SU-DHL-6 (cell line): ENCODE measurements at regions not wholly inside any gene's neighbourhood (a gene's known extent, or its start where the extent isn't known, plus 50 kb on each side); places are given as distances from the start of the nearest gene placed in this dataset.
"Not testable (repeated sequence)": the region's sequence is repeated elsewhere in the genome, so short reads cannot be mapped to it uniquely, and the experiment has no call there.

Source experiments
- H2AFZ ChIP-seq: fragments of 200-600 bp; sonication (generic); 2 replicates; pipeline ENCODE4 v1.6.1; 2014; ENCODE audit warnings: low read depth, mild to moderate bottlenecking, moderate library complexity, mixed read lengths, antibody characterized with exemption, low read length; ENCODE audit not compliant: severe bottlenecking
- H3F3A ChIP-seq: fragments of 200-600 bp; shearing (Covaris generic); 2 replicates; pipeline ENCODE4 v1.6.0; 2016; ENCODE audit warnings: antibody characterized with exemption, mild to moderate bottlenecking; ENCODE audit not compliant: insufficient read depth
- H3K27ac ChIP-seq: fragments of 200-600 bp; sonication (generic); 2 replicates; pipeline ENCODE4 v1.5.1; 2016; ENCODE audit warnings: low read depth, mild to moderate bottlenecking, low read length, moderate library complexity, mixed read lengths
- H3K27me3 ChIP-seq: fragments of 200-600 bp; sonication (generic), shearing (Covaris generic); 2 replicates; pipeline ENCODE4 v1.6.0; 2014; ENCODE audit warnings: mild to moderate bottlenecking, low read length
- H3K36me3 ChIP-seq: fragments of 200-600 bp; sonication (generic); 2 replicates; pipeline ENCODE4 v1.6.1; 2014; ENCODE audit warnings: mild to moderate bottlenecking, low read length, mixed read lengths
- H3K4me2 ChIP-seq: fragments of 300-600, 200-600 bp; shearing (Covaris generic), sonication (generic); 2 replicates; pipeline ENCODE4 v1.6.0; 2014; ENCODE audit warnings: low read length, low read depth, mild to moderate bottlenecking; ENCODE audit not compliant: poor library complexity, severe bottlenecking
- H3K4me3 ChIP-seq: fragments of 200-600 bp; sonication (generic); 2 replicates; pipeline ENCODE4 v1.5.1; 2014; ENCODE audit warnings: antibody characterized with exemption, low read length, mild to moderate bottlenecking, mixed read lengths; ENCODE audit not compliant: insufficient read depth, poor library complexity, severe bottlenecking
- H3K79me2 ChIP-seq: fragments of 200-600 bp; sonication (generic); 2 replicates; pipeline ENCODE4 v1.6.1; 2014; ENCODE audit warnings: mild to moderate bottlenecking, low read length, moderate library complexity; ENCODE audit not compliant: insufficient read depth
- H3K9ac ChIP-seq: fragments of 200-600 bp; sonication (generic); 2 replicates; pipeline ENCODE4 v1.7.0; 2014; ENCODE audit warnings: mild to moderate bottlenecking, low read length
- H3K9me2 ChIP-seq: fragments of 200-600 bp; sonication (generic); replicated peaks from 2 replicates; pipeline ENCODE4 v1.6.1; 2014; ENCODE audit warnings: low read length; ENCODE audit not compliant: insufficient read depth
- H3K9me3 ChIP-seq: fragments of 200-600 bp; sonication (generic); 2 replicates; pipeline ENCODE4 v1.6.1; 2014; ENCODE audit warnings: low read length, mixed read lengths; ENCODE audit not compliant: insufficient read depth
- H4K20me1 ChIP-seq: fragments of 200-600 bp; sonication (generic); 2 replicates; pipeline ENCODE4 v1.6.1; 2014; ENCODE audit warnings: low read depth, mild to moderate bottlenecking, antibody characterized with exemption, low read length, moderate library complexity, mixed read lengths
- EZH2phosphoT487 ChIP-seq: fragments of 200-600 bp; sonication (generic), shearing (Covaris generic); conservative IDR thresholded peaks from 2 replicates; pipeline ENCODE4 v1.6.1; 2018; ENCODE audit warnings: mild to moderate bottlenecking, antibody characterized with exemption, low read length, moderate library complexity, mixed read lengths
- TF ChIP-seq, protein P1 (sequence below): fragments of 200-600 bp; sonication (generic); IDR thresholded peaks from one replicate; pipeline ENCODE4 v1.5.1; 2017; ENCODE audit warnings: antibody characterized with exemption, mild to moderate bottlenecking, low read length, moderate library complexity; ENCODE audit not compliant: insufficient read depth, poor library complexity, severe bottlenecking

DNA sequence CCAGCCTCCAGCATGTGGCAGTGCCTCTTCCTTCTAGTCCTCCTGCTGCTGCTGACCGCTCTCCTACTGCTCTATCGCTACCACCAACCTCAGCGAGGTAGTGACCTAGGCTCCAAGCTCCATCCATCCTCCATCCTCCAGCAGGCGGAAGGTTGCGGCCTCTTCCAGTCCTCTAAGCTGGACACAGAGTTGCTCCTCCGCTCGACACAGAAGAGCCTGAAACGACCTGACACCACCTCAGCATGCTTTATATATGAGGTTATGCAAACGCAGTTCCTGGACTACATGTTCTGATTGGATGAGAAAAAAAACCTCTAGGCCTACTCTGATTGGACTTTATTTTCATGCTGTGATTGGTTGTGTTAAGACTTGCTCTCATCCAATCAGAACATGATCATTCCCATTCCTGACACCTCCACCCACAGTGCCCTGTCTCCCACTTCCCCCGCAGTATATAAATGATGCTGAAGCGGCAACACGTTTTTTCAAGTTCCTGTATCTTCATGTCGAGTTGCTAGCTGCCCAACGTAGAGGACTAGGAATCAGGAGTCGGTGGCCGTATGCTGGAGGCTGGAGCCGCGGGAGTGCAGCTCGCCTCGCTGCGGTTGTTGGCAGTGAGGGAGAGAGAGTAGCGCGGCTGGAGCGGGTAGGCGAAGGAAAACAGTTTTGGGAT, 398.1 kb downstream of the KCNJ18 start:
- H3K9me2 ChIP-seq, result no peaks in the 10 kb centered on the region
- no peaks in the 10 kb centered on the region for H3K27me3 ChIP-seq
- H2AFZ ChIP-seq, result no peak overlapping the region
- no peaks in the 10 kb centered on the region for H3K79me2 ChIP-seq
- no peak overlapping the region for H3K9ac ChIP-seq
- no peaks in the 10 kb centered on the region for H3F3A ChIP-seq
- no peaks in the 10 kb centered on the region for H3K9me3 ChIP-seq
- H3K4me2 ChIP-seq, result no peak overlapping the region
- no peaks in the 10 kb centered on the region for H4K20me1 ChIP-seq
- H3K4me3 ChIP-seq, result no peak overlapping the region
- TF ChIP-seq, protein P1, sequence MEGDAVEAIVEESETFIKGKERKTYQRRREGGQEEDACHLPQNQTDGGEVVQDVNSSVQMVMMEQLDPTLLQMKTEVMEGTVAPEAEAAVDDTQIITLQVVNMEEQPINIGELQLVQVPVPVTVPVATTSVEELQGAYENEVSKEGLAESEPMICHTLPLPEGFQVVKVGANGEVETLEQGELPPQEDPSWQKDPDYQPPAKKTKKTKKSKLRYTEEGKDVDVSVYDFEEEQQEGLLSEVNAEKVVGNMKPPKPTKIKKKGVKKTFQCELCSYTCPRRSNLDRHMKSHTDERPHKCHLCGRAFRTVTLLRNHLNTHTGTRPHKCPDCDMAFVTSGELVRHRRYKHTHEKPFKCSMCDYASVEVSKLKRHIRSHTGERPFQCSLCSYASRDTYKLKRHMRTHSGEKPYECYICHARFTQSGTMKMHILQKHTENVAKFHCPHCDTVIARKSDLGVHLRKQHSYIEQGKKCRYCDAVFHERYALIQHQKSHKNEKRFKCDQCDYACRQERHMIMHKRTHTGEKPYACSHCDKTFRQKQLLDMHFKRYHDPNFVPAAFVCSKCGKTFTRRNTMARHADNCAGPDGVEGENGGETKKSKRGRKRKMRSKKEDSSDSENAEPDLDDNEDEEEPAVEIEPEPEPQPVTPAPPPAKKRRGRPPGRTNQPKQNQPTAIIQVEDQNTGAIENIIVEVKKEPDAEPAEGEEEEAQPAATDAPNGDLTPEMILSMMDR, result no peak
- TF ChIP-seq EZH2phosphoT487, result no peak
- no peaks in the 10 kb centered on the region for H3K36me3 ChIP-seq
- no peak overlapping the region for H3K27ac ChIP-seq

DNA sequence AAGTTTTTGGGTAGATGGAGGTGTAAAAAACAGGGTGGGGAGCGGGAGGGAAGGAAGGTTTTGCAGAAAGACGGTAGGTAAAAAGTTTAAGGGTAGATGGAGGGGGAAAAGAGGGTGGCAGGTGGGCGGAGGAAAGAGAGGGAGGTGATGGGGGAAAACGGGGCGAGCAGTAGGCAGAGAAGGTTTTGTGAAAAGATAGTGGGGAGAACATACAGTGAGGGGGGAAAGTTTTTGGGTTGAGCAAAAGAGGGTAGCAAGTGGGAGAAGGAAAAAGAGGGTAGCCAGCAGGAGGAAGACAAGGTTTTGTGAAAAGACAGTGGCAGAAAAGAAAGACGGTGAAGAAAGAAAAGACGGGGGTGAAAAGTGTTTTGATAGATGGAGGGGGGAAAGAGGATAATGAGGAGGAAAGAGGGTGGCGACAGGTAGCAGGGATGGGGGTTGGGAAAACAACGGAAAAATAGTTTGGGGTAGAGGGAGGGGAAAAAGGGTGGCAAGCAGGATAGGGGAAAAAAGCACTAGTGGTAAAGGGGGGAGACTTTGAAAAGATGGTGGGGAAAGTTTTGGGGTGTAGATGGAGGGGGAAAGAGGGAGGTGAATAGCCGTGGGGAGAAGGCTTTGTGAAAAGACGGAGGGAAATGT, 398.8 kb downstream of the KCNJ18 start:
- not testable (repeated sequence) for H3K36me3 ChIP-seq, H3K27ac ChIP-seq, H3K79me2 ChIP-seq, H3K4me2 ChIP-seq, H3K9me2 ChIP-seq, H3K27me3 ChIP-seq, H3K9ac ChIP-seq, H3K9me3 ChIP-seq, H4K20me1 ChIP-seq, H2AFZ ChIP-seq, H3K4me3 ChIP-seq, H3F3A ChIP-seq

DNA sequence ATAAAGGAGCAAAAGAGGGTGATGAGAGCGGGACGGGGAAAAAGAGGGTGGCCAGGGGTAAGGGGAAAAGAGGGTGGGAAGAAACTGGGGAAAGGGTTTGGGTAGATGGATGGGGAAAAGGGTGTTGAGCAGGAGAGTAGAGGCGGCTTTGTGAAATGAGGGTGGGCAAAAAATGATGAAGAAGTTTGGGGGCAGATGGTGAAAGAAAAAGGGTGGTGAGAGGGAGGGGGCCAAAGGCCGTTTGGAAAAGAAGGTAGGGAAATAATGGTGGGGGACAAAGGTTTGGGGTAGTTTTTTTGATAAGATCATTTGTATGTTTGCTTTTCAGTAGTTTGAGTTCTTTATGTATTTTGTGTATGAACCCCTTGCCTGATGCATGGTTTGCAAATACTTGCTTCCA, 399.5 kb downstream of the KCNJ18 start:
- H3K9me2 ChIP-seq, H3K4me3 ChIP-seq, H2AFZ ChIP-seq, H3K4me2 ChIP-seq, H3K36me3 ChIP-seq, H3K9ac ChIP-seq, H4K20me1 ChIP-seq, H3K9me3 ChIP-seq, H3K27ac ChIP-seq, H3K27me3 ChIP-seq, H3K79me2 ChIP-seq, H3F3A ChIP-seq: not testable (repeated sequence)

DNA sequence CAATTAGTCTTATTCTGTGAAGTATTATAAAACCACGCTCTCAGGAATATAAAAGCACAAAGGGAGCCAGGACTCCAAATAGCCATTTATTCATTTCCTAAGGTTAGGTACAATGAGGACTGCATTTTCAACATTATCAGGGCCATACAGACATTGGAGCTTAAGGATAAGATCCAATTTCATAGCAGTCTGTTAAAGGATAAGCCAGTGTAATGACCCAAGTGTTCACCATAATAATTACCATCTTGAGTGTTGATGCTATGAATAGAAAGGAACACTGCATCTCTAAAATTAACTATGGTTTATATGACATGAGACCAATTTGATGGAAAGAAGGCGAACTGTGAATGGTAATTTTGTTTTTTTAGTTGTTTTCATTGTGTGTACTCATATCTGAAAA, 403.1 kb downstream of the KCNJ18 start:
- not testable (repeated sequence) for H3K9me3 ChIP-seq, H3K4me2 ChIP-seq, H3K9me2 ChIP-seq, H4K20me1 ChIP-seq, H3K27me3 ChIP-seq, H3K27ac ChIP-seq, H3K4me3 ChIP-seq, H3K79me2 ChIP-seq, H3K9ac ChIP-seq, H2AFZ ChIP-seq, H3F3A ChIP-seq, H3K36me3 ChIP-seq

DNA sequence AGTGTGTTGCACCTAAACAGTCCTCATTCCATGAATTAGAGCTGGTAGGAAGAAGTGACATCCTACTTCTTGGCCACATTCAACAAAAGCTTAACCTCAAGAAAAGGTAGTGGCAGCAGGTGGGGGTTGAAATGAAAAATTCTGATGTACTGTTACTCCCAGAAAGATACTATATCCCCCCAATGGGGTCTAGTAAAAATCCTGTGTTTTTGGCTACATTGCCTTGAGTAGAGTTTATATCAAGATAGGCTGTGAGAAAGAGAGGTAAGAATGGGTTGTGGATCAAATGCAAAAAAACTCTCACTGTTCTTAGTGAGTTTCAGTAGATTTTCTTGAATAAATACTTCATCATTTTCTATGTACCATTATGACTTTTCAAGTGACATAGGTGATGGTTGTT, 407.3 kb downstream of the KCNJ18 start:
- H3K9me2 ChIP-seq, H3K27me3 ChIP-seq, H3K9ac ChIP-seq, H3K27ac ChIP-seq, H3K9me3 ChIP-seq, H3F3A ChIP-seq, H3K4me2 ChIP-seq, H4K20me1 ChIP-seq, H3K4me3 ChIP-seq, H3K36me3 ChIP-seq, H3K79me2 ChIP-seq, H2AFZ ChIP-seq: not testable (repeated sequence)
